ENCODE measurements at regions not wholly inside any gene's neighbourhood (a gene's known extent, or its start where the extent isn't known, plus 50 kb on each side); places are given as distances from the start of the nearest gene placed in this dataset.

DNA sequence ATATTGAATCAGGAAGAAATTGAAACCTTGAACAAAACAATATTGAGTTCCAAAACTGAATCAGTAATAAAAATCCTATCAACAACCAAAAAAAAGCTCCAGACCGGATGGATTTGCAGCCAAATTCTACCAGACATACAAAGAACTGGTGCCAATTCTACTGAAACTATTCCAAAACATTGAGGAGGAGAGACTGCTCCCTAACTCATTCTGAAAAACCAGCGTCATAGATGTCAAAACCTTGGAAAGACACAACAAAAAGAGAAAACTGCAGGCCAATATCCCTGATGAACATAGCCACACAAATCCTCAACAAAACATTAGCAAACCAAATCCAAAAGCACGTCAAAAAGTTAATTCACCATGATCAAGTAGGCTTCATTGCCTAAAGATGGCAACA lies 353.8 kb downstream of the TMEM135 start:
- Histone ChIP-seq H3K23ac (ENCODE audit: insufficient read length, low read depth, low read length) (no peak overlapping the region), H3K79me1 (ENCODE audit: insufficient read depth, low read depth, low read length, poor library complexity, severe bottlenecking) (no peaks in the 10 kb centered on the region), H2BK5ac (ENCODE audit: insufficient read length, low read length) (no peak overlapping the region), H3K56ac (ENCODE audit: insufficient read length, low read depth, low read length) (no peak overlapping the region), H2BK15ac (ENCODE audit: low read depth, low read length) (no peak overlapping the region), H3K23me2 (ENCODE audit: insufficient read length, low read depth, low read length, poor library complexity, severe bottlenecking) (no peaks in the 10 kb centered on the region), H3K9me3 (ENCODE audit: control insufficient read depth, low read depth, low read length) (no peaks in the 10 kb centered on the region), H3K27me3 (ENCODE audit: insufficient read depth, low read length) (no peaks in the 10 kb centered on the region), H4K8ac (replicated peaks; ENCODE audit: insufficient read length, low read depth, low read length) (no peak overlapping the region), H3K4ac (ENCODE audit: low read depth, low read length) (no peak overlapping the region), H2AFZ (ENCODE audit: low read length) (no peak overlapping the region), H2BK12ac (ENCODE audit: insufficient read length, low read depth, low read length) (no peak overlapping the region), H4K5ac (ENCODE audit: insufficient read length, low read depth, low read length) (no peak overlapping the region), H3K4me1 (ENCODE audit: insufficient read depth, low read length) (no peaks in the 10 kb centered on the region), H3K79me2 (ENCODE audit: insufficient read depth, low read length) (no peaks in the 10 kb centered on the region), H3K9ac (ENCODE audit: extremely low read depth, insufficient read length, low read length) (no peak overlapping the region), H3K27ac (ENCODE audit: insufficient read length, low read depth, low read length) (no peak overlapping the region), H3K4me2 (ENCODE audit: insufficient read depth, insufficient read length, low read length) (no peak overlapping the region), H4K20me1 (ENCODE audit: control insufficient read depth, insufficient read depth, insufficient read length) (no peaks in the 10 kb centered on the region), H3K18ac (ENCODE audit: insufficient read length, low read depth, low read length) (no peak overlapping the region), H2BK20ac (ENCODE audit: low read depth, low read length, poor library complexity, severe bottlenecking) (no peak overlapping the region), H2AK5ac (ENCODE audit: insufficient read length, low read length) (no peak overlapping the region), H3K14ac (ENCODE audit: insufficient read depth, low read length) (no peak overlapping the region), H3T11ph (ENCODE audit: low read length) (no peak overlapping the region), H2BK120ac (ENCODE audit: low read depth, low read length, poor library complexity, severe bottlenecking) (no peak overlapping the region), H4K91ac (ENCODE audit: insufficient read length, low read depth, low read length) (no peak overlapping the region)
- no CpG with 5 or more reads among the region's 3 CpGs for WGBS (ENCODE audit: extremely low coverage, insufficient read length, low lambda C conversion rate)
- Mint-ChIP-seq H3K4me3 (no peak overlapping the region), H3K4me1 (peaks cover 5 to 9% of the 10 kb centered on the region in 2 experiments; a peak in 2 of 4 replicates), H3K27me3 (ENCODE audit: low read depth) (no peaks in the 10 kb centered on the region), H3K9me3 (peaks cover 5 to 11% of the 10 kb centered on the region in 2 experiments), H3K27ac (no peak overlapping the region), H3K36me3 (ENCODE audit: insufficient read depth in 1 of 3, low read depth in 3 of 3) (peaks cover 0 to 2% (median 0%) of the 10 kb centered on the region in 3 experiments; a peak in 1 of 7 replicates)
- DNase-seq, result no peak
- no peak for TF ChIP-seq CTCF (conservative IDR thresholded peaks at IDR 0.05)

All from H9 (cell line).